K562 (cell line): ENCODE measurements at regions not wholly inside any gene's neighbourhood (a gene's known extent, or its start where the extent isn't known, plus 50 kb on each side); places are given as distances from the start of the nearest gene placed in this dataset.

Source experiments
- ATAC-seq: fragments of 200-7000 bp; cut with Tn5 transposase; 3 replicates; pipeline ENCODE4 v1.9.1; 2020; ENCODE audit warnings: moderate library complexity
- BruUV-seq: library from RNA; stranded (reverse); fragments of 400-500 nt; replicated peaks from 2 replicates; lab custom pipeline; 2021; lab: Mats Ljungman, UMichigan
- CTCF ChIA-PET: fragments of 300-600 bp; formaldehyde crosslinking; extraction: SDS; loops from one replicate; lab custom pipeline; 2021; ENCODE audit warnings: low intra/inter-chr PET ratio; lab: Yijun Ruan, JAX
- POLR2A ChIA-PET: fragments of 300-600, 350-650 bp; sonication (Branson Sonifier 250); formaldehyde crosslinking; extraction: SDS; loops from one replicate; lab custom pipeline; 2021; ENCODE audit warnings: antibody characterized with exemption, inconsistent platforms; lab: Yijun Ruan, JAX
- DNase-seq, 4 experiments: peaks; one replicate each; pipeline versions ENCODE4 v3.0.0 to v3.0.0-alpha.2; 2011 to 2018; ENCODE audit warnings: low spot score in 3 of 4, mixed read lengths in 3 of 4; ENCODE audit errors: extremely low read depth in 1 of 4
- FAIRE-seq: peaks from 2 replicates; lab custom pipeline; 2011; peaks lifted over from hg19 to GRCh38; lab: Jason Lieb, UNC
- H2AFZ ChIP-seq: 2 replicates; pipeline ENCODE4 v1.6.0; 2011; ENCODE audit warnings: low read depth, low read length, control low read depth, inconsistent platforms
- H3K27ac ChIP-seq: fragments of 200-600 bp; 3 replicates; pipeline ENCODE4 v1.8.0; 2011; ENCODE audit warnings: low read depth, mild to moderate bottlenecking, control low read depth, inconsistent platforms, low read length, moderate library complexity, mixed read lengths; ENCODE audit errors: extremely low read depth
- H3K27me3 ChIP-seq, 2 experiments: fragments of 300-600 bp in 1 of 2; 2 replicates in 1 of 2; 3 replicates in 1 of 2; pipeline versions ENCODE4 v1.6.0 to v1.8.0; 2011; ENCODE audit warnings: inconsistent platforms in 2 of 2, low read length in 2 of 2, mild to moderate bottlenecking in 1 of 2, mixed read lengths in 1 of 2, moderate library complexity in 1 of 2; ENCODE audit not compliant: control insufficient read depth in 2 of 2, insufficient read depth in 2 of 2
- H3K36me3 ChIP-seq: fragments of 300-600 bp; 3 replicates; pipeline ENCODE4 v1.8.0; 2011; ENCODE audit warnings: mild to moderate bottlenecking, low read length, inconsistent platforms; ENCODE audit not compliant: control insufficient read depth, insufficient read depth
- H3K4me1 ChIP-seq, 2 experiments: fragments of 200-600 bp in 1 of 2; replicated peaks in 1 of 2; 2 replicates in 1 of 2; 3 replicates in 1 of 2; pipeline versions ENCODE4 v1.5.1 to v1.8.0; 2011; ENCODE audit warnings: inconsistent platforms in 2 of 2, low read length in 2 of 2, mild to moderate bottlenecking in 1 of 2, mixed read lengths in 1 of 2, moderate library complexity in 1 of 2; ENCODE audit not compliant: control insufficient read depth in 2 of 2, insufficient read depth in 2 of 2
- H3K4me2 ChIP-seq: 2 replicates; pipeline ENCODE4 v1.6.1; 2011; ENCODE audit warnings: low read length, control low read depth, inconsistent platforms, mixed read lengths; ENCODE audit not compliant: insufficient read depth
- H3K4me3 ChIP-seq: fragments of 200-600 bp; sonication (generic), shearing (Covaris generic); 2 replicates; pipeline ENCODE4 v1.5.1; 2016; ENCODE audit warnings: control low read depth, inconsistent platforms
- H3K79me2 ChIP-seq: fragments of 200-600 bp; 3 replicates; pipeline ENCODE4 v1.8.0; 2011; ENCODE audit warnings: low read length, inconsistent platforms; ENCODE audit not compliant: control insufficient read depth, insufficient read depth
- H3K9ac ChIP-seq, 2 experiments: 2 replicates each; pipeline versions ENCODE4 v1.6.0 to v1.6.1; 2011; ENCODE audit warnings: low read depth in 2 of 2, low read length in 2 of 2, control low read depth in 1 of 2, inconsistent platforms in 1 of 2, mild to moderate bottlenecking in 1 of 2, mixed read lengths in 1 of 2; ENCODE audit not compliant: insufficient read depth in 1 of 2
- H3K9me1 ChIP-seq: one replicate; pipeline ENCODE4 v1.6.0; 2011; ENCODE audit warnings: inconsistent platforms, mild to moderate bottlenecking, low read length, moderate library complexity; ENCODE audit not compliant: control insufficient read depth, insufficient read depth
- H3K9me3 ChIP-seq: replicated peaks from 2 replicates; pipeline ENCODE4 v1.5.1; 2011; ENCODE audit warnings: low read depth, low read length, inconsistent platforms; ENCODE audit not compliant: control insufficient read depth, insufficient read depth
- H4K20me1 ChIP-seq: replicated peaks from 2 replicates; pipeline ENCODE4 v1.6.1; 2011; ENCODE audit warnings: low read length, inconsistent platforms, mixed read lengths; ENCODE audit not compliant: control insufficient read depth, insufficient read depth
- CBX1 ChIP-seq: sonication (generic); IDR thresholded peaks from 2 replicates; pipeline ENCODE4 v1.6.1; 2016; ENCODE audit warnings: antibody characterized with exemption, low read depth, mild to moderate bottlenecking
- CXXC5 ChIP-seq: fragments of 250-450 bp; sonication (Bioruptor Pico); IDR thresholded peaks from 2 replicates; pipeline ENCODE4 v1.8.0; 2022; ENCODE audit warnings: inconsistent platforms, mild to moderate bottlenecking, moderate library complexity
- DIDO1 ChIP-seq: fragments of 450-650 bp; IDR thresholded peaks from 2 replicates; pipeline ENCODE4 v1.6.1; 2016; ENCODE audit warnings: low read depth, missing biosample characterization, missing genetic modification characterization
- ETV5 ChIP-seq: sonication (generic); formaldehyde crosslinking; IDR thresholded peaks from 2 replicates; pipeline ENCODE4 v1.4.0; 2020; ENCODE audit warnings: low read depth, mild to moderate bottlenecking, missing genetic modification reagents
- IFI16 ChIP-seq: fragments of 250-450 bp; sonication (Bioruptor Pico); IDR thresholded peaks from 2 replicates; pipeline ENCODE4 v2.1.2; 2022; ENCODE audit warnings: mild to moderate bottlenecking, inconsistent platforms
- NR2F6 ChIP-seq: fragments of 450-650 bp; formaldehyde crosslinking; IDR thresholded peaks from 2 replicates; pipeline ENCODE4 v1.4.0; 2020; ENCODE audit warnings: mild to moderate bottlenecking
- POLR3G ChIP-seq: IDR thresholded peaks from 2 replicates; pipeline ENCODE4 v1.6.1; 2011; ENCODE audit not compliant: insufficient read length, insufficient replicate concordance; ENCODE audit errors: extremely low read depth
- RBBP5 ChIP-seq: fragments of 200-600 bp; sonication (generic); IDR thresholded peaks from 2 replicates; pipeline ENCODE4 v1.6.1; 2012; ENCODE audit warnings: borderline replicate concordance, mild to moderate bottlenecking, low read length, control low read depth, inconsistent platforms; ENCODE audit not compliant: insufficient read depth, poor library complexity, severe bottlenecking
- SNIP1 ChIP-seq: fragments of 450-650 bp; IDR thresholded peaks from 2 replicates; pipeline ENCODE4 v1.7.1; 2017; ENCODE audit warnings: low read depth, mild to moderate bottlenecking
- ZNF146 ChIP-seq: IDR thresholded peaks from one replicate; pipeline ENCODE4 v1.6.1; 2018; ENCODE audit warnings: missing compliant biosample characterization; ENCODE audit not compliant: unreplicated experiment
- WGBS: fragments of 100-300 bp; shearing (Covaris generic); methylation state at CpG from one replicate; pipeline ENCODE4 v1.1.6; 2016; ENCODE audit warnings: low coverage, mixed read lengths; ENCODE audit not compliant: insufficient coverage; ENCODE audit errors: missing lambda C conversion rate; 5-methylcytosine and 5-hydroxymethylcytosine counted together
- in situ Hi-C: fragments of 300-500 bp; cut with MboI; formaldehyde crosslinking; loops from 4 replicates; pipeline ENCODE4 v1.15.0; 2018; ENCODE audit warnings: inconsistent platforms, mixed read lengths
- intact Hi-C: fragments of 100-400 bp; cut with micrococcal nuclease; formaldehyde crosslinking; loops from 2 replicates; pipeline ENCODE4 v1.14.2; 2022
- TF ChIP-seq, protein P1 (sequence below): fragments of 450-650 bp; formaldehyde crosslinking; IDR thresholded peaks from 2 replicates; pipeline ENCODE4 v1.4.0; 2022; ENCODE audit warnings: missing genetic modification characterization

DNA sequence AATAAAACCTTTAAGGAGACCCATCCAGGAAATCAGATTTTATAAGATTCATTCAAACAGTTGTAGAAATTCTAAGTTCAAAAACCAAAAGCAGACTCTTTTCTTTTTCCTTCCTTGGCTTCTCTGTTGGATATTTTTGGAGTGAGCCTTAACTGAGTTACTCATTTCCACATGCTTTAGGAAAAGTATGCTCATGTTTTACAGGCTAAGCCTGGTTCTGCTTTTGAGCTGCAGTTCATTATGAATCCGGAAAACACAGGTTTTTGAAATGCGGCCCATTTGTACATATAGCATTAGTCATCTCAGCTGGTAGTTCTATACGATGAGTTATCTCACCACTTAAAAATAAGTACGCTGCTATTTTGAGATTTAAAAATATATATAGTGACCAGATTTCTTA, 156.6 kb upstream of the DMRT1 start:
- H3K4me3 ChIP-seq: no peak overlapping the region
- in situ Hi-C loops (no loop called here), intact Hi-C loops (no loop called here)
- no peaks in the 10 kb centered on the region for H3K4me1 ChIP-seq
- no peaks in the 10 kb centered on the region for H4K20me1 ChIP-seq
- H3K79me2 ChIP-seq: no peaks in the 10 kb centered on the region
- no peaks in the 10 kb centered on the region for H3K36me3 ChIP-seq
- DNase-seq: no peak
- ATAC-seq: no peak
- CTCF ChIA-PET: no interaction called here
- no peaks in the 10 kb centered on the region for H3K9me1 ChIP-seq
- H3K9me3 ChIP-seq: no peaks in the 10 kb centered on the region
- BruUV-seq: no TSS peak
- H3K27ac ChIP-seq: no peak overlapping the region
- FAIRE-seq: no peak
- 0% methylated on average over 4 of the region's 4 CpGs for WGBS
- no peak overlapping the region for H3K9ac ChIP-seq
- peaks cover 0 to 4% of the 10 kb centered on the region in 2 experiments; a peak in 1 of 5 replicates for H3K27me3 ChIP-seq
- TF ChIP-seq POLR3G (no peak), CXXC5 (no peak), IFI16 (CRISPR knock-in tag) (no peak), DIDO1 (tag) (no peak), CBX1 (no peak), ZNF146 (CRISPR knock-in tag) (no peak), NR2F6 (no peak), RBBP5 (no peak), SNIP1 (no peak), ETV5 (CRISPR knock-in tag) (no peak)
- TF ChIP-seq, protein P1, sequence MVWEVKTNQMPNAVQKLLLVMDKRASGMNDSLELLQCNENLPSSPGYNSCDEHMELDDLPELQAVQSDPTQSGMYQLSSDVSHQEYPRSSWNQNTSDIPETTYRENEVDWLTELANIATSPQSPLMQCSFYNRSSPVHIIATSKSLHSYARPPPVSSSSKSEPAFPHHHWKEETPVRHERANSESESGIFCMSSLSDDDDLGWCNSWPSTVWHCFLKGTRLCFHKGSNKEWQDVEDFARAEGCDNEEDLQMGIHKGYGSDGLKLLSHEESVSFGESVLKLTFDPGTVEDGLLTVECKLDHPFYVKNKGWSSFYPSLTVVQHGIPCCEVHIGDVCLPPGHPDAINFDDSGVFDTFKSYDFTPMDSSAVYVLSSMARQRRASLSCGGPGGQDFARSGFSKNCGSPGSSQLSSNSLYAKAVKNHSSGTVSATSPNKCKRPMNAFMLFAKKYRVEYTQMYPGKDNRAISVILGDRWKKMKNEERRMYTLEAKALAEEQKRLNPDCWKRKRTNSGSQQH (CRISPR knock-in tag): no peak
- TF ChIP-seq, all 486 proteins: peak for 0
- Histone ChIP-seq H3K4me2 (no peak overlapping the region), H2AFZ (no peak overlapping the region)
- POLR2A ChIA-PET: no interaction called here
